ENCODE measurements at regions not wholly inside any gene's neighbourhood (a gene's known extent, or its start where the extent isn't known, plus 50 kb on each side); places are given as distances from the start of the nearest gene placed in this dataset.

GRCh38 chr9:107631788-107632187 lies 142.2 kb upstream of the KLF4 start:
- TF ChIP-seq CTCF (IDR thresholded peaks at IDR 0.05), result no peak

GRCh38 chr9:107630156-107630555 lies 140.6 kb upstream of the KLF4 start:
- TF ChIP-seq CTCF (IDR thresholded peaks at IDR 0.05), result no peak

- TF ChIP-seq CTCF (IDR thresholded peaks at IDR 0.05), result no peak
Measured at GRCh38 chr9:107628444-107628843, 138.9 kb upstream of the KLF4 start.

GRCh38 chr9:107627781-107628180 lies 138.2 kb upstream of the KLF4 start:
- TF ChIP-seq CTCF (IDR thresholded peaks at IDR 0.05), result no peak

- no peak for TF ChIP-seq CTCF (IDR thresholded peaks at IDR 0.05)
Measured at GRCh38 chr9:107626118-107626517, 136.5 kb upstream of the KLF4 start.

GRCh38 chr9:107625383-107625984 lies 135.9 kb upstream of the KLF4 start:
- TF ChIP-seq CTCF (IDR thresholded peaks at IDR 0.05), result no peak

- TF ChIP-seq CTCF (IDR thresholded peaks at IDR 0.05), result no peak
Measured at GRCh38 chr9:107624234-107624948, 134.8 kb upstream of the KLF4 start.

Measured in LNCAP (cell line).